Breast epithelium (tissue), 3 donors: ENCODE measurements at regions not wholly inside any gene's neighbourhood (a gene's known extent, or its start where the extent isn't known, plus 50 kb on each side); places are given as distances from the start of the nearest gene placed in this dataset.

Source experiments
- CTCF ChIP-seq, 3 donors: fragments of 450-650 bp; IDR thresholded peaks; one replicate each; pipeline ENCODE4 v1.5.1; 2016 to 2017; ENCODE audit warnings: antibody characterized with exemption in 3 of 3, mild to moderate bottlenecking in 3 of 3, moderate library complexity in 3 of 3
- POLR2A ChIP-seq: fragments of 450-650 bp; IDR thresholded peaks from one replicate; pipeline ENCODE4 v1.6.1; 2016; ENCODE audit warnings: antibody characterized with exemption, mild to moderate bottlenecking, moderate library complexity

GRCh38 chr5:39919876-39920275 is 495.1 kb upstream of the DAB2 start:
- TF ChIP-seq CTCF (IDR thresholded peaks at IDR 0.05) (no peak), POLR2A (no peak)
